ENCODE measurements at regions not wholly inside any gene's neighbourhood (a gene's known extent, or its start where the extent isn't known, plus 50 kb on each side); places are given as distances from the start of the nearest gene placed in this dataset.

- TF ChIP-seq CTCF (IDR thresholded peaks at IDR 0.05) (no peak), EP300 (IDR thresholded peaks at IDR 0.05) (no peak)
Observed at GRCh38 chr20:39893003-39893685, 795.9 kb downstream of the MAFB start.

All from stomach (tissue), 4 donors.